ENCODE measurements at regions not wholly inside any gene's neighbourhood (a gene's known extent, or its start where the extent isn't known, plus 50 kb on each side); places are given as distances from the start of the nearest gene placed in this dataset.
"Not testable (repeated sequence)": the region's sequence is repeated elsewhere in the genome, so short reads cannot be mapped to it uniquely, and the experiment has no call there.

DNA sequence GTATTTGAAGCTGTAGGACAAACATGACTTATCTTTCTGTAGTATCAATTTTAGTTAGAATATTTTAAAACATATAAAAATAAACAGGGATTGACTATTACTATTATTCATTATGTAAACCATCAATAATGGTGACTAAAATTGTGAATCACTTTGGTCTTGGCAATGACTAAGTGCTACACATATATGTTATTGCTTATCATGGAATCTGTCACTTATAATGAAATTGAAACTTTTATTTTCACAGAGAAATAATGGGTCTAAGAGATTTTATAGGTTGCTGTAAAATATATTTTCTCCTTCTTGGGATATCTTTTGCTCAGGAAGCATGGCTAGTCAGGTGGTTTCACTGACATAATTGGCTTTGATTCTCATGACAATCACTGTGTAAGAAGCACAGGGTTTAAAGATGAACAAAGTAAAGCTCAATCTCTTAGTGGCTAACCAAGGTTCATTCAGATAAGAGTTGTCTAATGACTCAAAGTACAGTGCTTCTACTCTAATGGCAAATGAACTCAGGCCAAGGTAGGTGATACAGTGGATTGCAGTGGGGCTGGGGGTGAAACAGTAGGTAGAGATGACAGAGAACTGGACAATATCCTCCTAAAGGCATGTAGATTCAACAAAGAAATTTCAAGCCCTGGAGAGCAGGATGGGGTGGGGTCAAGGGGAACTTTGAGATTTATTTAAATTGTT is 98.6 kb upstream of the FANCL start:
- peaks cover 11% of the 10 kb centered on the region for H3K9me3 Mint-ChIP-seq
- CTCF ChIA-PET = no interaction called here
- Histone ChIP-seq H3K27me3 (ENCODE audit: control insufficient read depth in 1 of 2, insufficient read depth in 2 of 2, low read length in 2 of 2) (no peaks in the 10 kb centered on the region), H3K4me1 (ENCODE audit: insufficient read depth, low read length) (no peaks in the 10 kb centered on the region), H3K4me3 (ENCODE audit: low read length) (no peak overlapping the region), H3K27ac (ENCODE audit: low read depth in 1 of 2, low read length in 2 of 2) (no peak overlapping the region), H3K36me3 (ENCODE audit: insufficient read depth, low read length) (no peaks in the 10 kb centered on the region), H3K9me3 (ENCODE audit: control insufficient read depth in 1 of 2, insufficient read depth in 1 of 2, low read length in 2 of 2) (peaks cover 9 to 11% of the 10 kb centered on the region in 2 experiments)
- ATAC-seq (ENCODE audit: poor library complexity) (no peak), DNase-seq (no peak)
- TF ChIP-seq CTCF (IDR thresholded peaks at IDR 0.05) = no peak
- H3K36me3 Mint-ChIP-seq (ENCODE audit: low read depth) = no peaks in the 10 kb centered on the region
- no peak overlapping the region for H3K27ac Mint-ChIP-seq
- no peaks in the 10 kb centered on the region for H3K4me1 Mint-ChIP-seq (ENCODE audit: low read depth)
- H3K27me3 Mint-ChIP-seq = peaks cover 6% of the 10 kb centered on the region
- intact Hi-C loops (cut with DNase I, micrococcal nuclease) = no loop called here
- no peak overlapping the region for H3K4me3 Mint-ChIP-seq
- POLR2A ChIA-PET = no interaction called here

DNA sequence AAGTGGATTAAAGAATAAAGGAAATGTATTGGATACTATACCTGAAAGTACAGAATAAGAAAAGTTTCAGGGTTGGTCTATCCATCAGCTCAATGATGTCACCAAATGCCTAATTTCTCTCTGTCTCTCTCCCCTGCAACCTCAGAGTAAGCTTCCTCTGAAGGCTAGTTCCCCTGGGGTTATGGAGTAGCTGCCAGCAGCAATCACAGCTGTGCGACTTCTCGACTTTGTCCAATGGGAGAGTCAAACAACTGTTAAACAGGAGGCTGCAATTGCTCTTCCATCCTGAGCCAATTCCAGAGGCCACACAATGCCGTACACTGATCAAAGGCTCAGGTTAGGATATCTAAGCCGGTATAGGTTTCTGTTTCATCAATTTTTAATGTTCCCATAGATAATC is 95.3 kb upstream of the FANCL start:
- CTCF ChIA-PET = interaction anchor here (0.7 kb wide), 1 partner anchor 15 kb away, joined by 3 read pairs; no protein-coding TSS in a partner anchor
- H3K4me1 Mint-ChIP-seq (ENCODE audit: low read depth) = no peaks in the 10 kb centered on the region
- intact Hi-C loops (cut with DNase I, micrococcal nuclease) = no loop called here

DNA sequence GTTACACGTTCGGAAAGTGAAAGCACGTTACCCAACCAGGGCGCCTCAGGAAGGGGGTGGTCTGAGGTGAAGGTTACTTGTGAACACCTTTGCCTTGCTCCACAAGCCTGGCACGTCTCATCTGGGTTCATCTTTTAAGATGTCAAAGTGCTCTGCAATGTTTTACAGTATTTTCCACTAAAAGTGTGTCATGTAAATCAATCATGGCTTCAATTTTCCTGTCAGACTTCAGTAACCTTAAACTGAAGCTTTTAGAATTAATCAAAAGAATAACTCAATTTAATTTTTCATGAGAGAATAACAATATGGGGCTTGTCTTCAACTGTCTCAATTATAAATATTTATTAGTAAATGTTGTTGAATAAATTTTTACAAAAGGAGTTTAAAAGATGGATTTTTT is 93.3 kb upstream of the FANCL start:
- ATAC-seq (ENCODE audit: poor library complexity) (no peak), DNase-seq (no peak)
- H3K36me3 Mint-ChIP-seq (ENCODE audit: low read depth) = no peaks in the 10 kb centered on the region
- Histone ChIP-seq H3K27me3 (ENCODE audit: control insufficient read depth in 1 of 2, insufficient read depth in 2 of 2, low read length in 2 of 2) (no peaks in the 10 kb centered on the region), H3K4me3 (ENCODE audit: low read length) (no peak overlapping the region), H3K27ac (ENCODE audit: low read depth in 1 of 2, low read length in 2 of 2) (no peak overlapping the region), H3K9me3 (ENCODE audit: control insufficient read depth in 1 of 2, insufficient read depth in 1 of 2, low read length in 2 of 2) (no peaks in the 10 kb centered on the region), H3K4me1 (ENCODE audit: insufficient read depth, low read length) (no peaks in the 10 kb centered on the region), H3K36me3 (ENCODE audit: insufficient read depth, low read length) (no peaks in the 10 kb centered on the region)
- CTCF ChIA-PET = no interaction called here
- no peaks in the 10 kb centered on the region for H3K9me3 Mint-ChIP-seq
- POLR2A ChIA-PET = no interaction called here
- no peak overlapping the region for H3K27ac Mint-ChIP-seq
- intact Hi-C loops (cut with DNase I, micrococcal nuclease) = no loop called here
- TF ChIP-seq CTCF (IDR thresholded peaks at IDR 0.05) = no peak
- no peaks in the 10 kb centered on the region for H3K4me1 Mint-ChIP-seq (ENCODE audit: low read depth)
- H3K27me3 Mint-ChIP-seq = no peaks in the 10 kb centered on the region
- no peak overlapping the region for H3K4me3 Mint-ChIP-seq

More for the DNA sequence above, 95.3 kb upstream of the FANCL start:
- no peak overlapping the region for H3K4me3 ChIP-seq (ENCODE audit: low read length)
- peaks cover 2 to 9% of the 10 kb centered on the region in 2 experiments for H3K9me3 ChIP-seq (ENCODE audit: control insufficient read depth in 1 of 2, insufficient read depth in 1 of 2, low read length in 2 of 2)
- Mint-ChIP-seq H3K27ac (no peak overlapping the region), H3K9me3 (no peaks in the 10 kb centered on the region), H3K4me3 (no peak overlapping the region), H3K27me3 (peaks cover 6% of the 10 kb centered on the region), H3K36me3 (ENCODE audit: low read depth) (no peaks in the 10 kb centered on the region)
- H3K27me3 ChIP-seq (ENCODE audit: control insufficient read depth in 1 of 2, insufficient read depth in 2 of 2, low read length in 2 of 2) = no peaks in the 10 kb centered on the region
- POLR2A ChIA-PET = no interaction called here
- no peaks in the 10 kb centered on the region for H3K4me1 ChIP-seq (ENCODE audit: insufficient read depth, low read length)
- TF ChIP-seq CTCF (IDR thresholded peaks at IDR 0.05) = no peak
- ATAC-seq (ENCODE audit: poor library complexity) (no peak), DNase-seq (no peak)
- H3K36me3 ChIP-seq (ENCODE audit: insufficient read depth, low read length) = no peaks in the 10 kb centered on the region
- H3K27ac ChIP-seq (ENCODE audit: low read depth in 1 of 2, low read length in 2 of 2) = no peak overlapping the region

DNA sequence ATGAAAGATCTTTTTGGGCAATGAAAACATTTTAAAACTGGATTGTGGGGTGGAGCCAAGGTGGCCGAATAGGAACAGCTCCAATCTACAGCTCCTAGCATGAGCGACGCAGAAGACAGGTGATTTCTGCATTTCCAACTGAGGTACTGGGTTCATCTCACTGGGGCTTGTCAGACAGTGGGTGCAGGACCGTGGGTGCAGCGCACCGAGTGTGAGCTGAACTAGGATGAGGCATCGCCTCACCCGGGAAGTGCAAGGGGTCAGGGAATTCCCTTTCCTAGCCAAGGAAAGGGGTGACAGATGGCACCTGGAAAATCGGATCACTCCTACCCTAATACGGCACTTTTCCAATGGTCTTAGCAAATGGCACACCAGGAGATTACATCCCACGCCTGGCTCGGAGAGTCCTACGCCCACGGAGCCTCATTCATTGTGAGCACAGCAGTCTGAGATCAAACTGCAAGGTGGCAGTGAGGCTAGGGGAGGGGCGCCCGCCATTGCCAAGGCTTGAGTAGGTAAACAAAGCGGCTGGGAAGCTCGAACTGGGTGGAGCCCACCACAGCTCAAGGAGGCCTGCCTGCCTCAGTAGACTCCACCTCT is 84.3 kb upstream of the FANCL start:
- intact Hi-C loops (cut with DNase I, micrococcal nuclease); ATAC-seq (ENCODE audit: poor library complexity); H3K36me3 Mint-ChIP-seq (ENCODE audit: low read depth); POLR2A ChIA-PET; DNase-seq; H3K4me3 Mint-ChIP-seq; H3K27me3 ChIP-seq (ENCODE audit: control insufficient read depth in 1 of 2, insufficient read depth in 2 of 2, low read length in 2 of 2); H3K27ac Mint-ChIP-seq; H3K9me3 Mint-ChIP-seq; CTCF ChIA-PET; H3K36me3 ChIP-seq (ENCODE audit: insufficient read depth, low read length); H3K4me1 ChIP-seq (ENCODE audit: insufficient read depth, low read length); H3K4me3 ChIP-seq (ENCODE audit: low read length); H3K9me3 ChIP-seq (ENCODE audit: control insufficient read depth in 1 of 2, insufficient read depth in 1 of 2, low read length in 2 of 2); H3K27ac ChIP-seq (ENCODE audit: low read depth in 1 of 2, low read length in 2 of 2); H3K4me1 Mint-ChIP-seq (ENCODE audit: low read depth): not testable (repeated sequence)
- peaks cover 14% of the 10 kb centered on the region for H3K27me3 Mint-ChIP-seq

Measured in CD4-positive, alpha-beta T cell (primary cell).